Ovary (tissue), 3 donors: ENCODE measurements at regions not wholly inside any gene's neighbourhood (a gene's known extent, or its start where the extent isn't known, plus 50 kb on each side); places are given as distances from the start of the nearest gene placed in this dataset.

Experiments
- EP300 ChIP-seq: sonication (generic); formaldehyde crosslinking; IDR thresholded peaks from one replicate; pipeline ENCODE4 v1.6.1; 2017; ENCODE audit warnings: antibody characterized with exemption
- POLR2A ChIP-seq: fragments of 450-650 bp; IDR thresholded peaks from one replicate; pipeline ENCODE4 v1.6.1; 2017; ENCODE audit warnings: antibody characterized with exemption, mild to moderate bottlenecking, moderate library complexity
- TF ChIP-seq, protein P1 (sequence below), 3 donors: fragments of 450-650 bp in 2 of 3; fragments of 200-600 bp in 1 of 3; IDR thresholded peaks; one replicate each; pipeline versions ENCODE4 v1.5.1 to v1.8.0; 2016 to 2022; ENCODE audit warnings: antibody characterized with exemption in 3 of 3, mild to moderate bottlenecking in 1 of 3
- donor health status: DM: no; HTN: no; CAD: no.

DNA sequence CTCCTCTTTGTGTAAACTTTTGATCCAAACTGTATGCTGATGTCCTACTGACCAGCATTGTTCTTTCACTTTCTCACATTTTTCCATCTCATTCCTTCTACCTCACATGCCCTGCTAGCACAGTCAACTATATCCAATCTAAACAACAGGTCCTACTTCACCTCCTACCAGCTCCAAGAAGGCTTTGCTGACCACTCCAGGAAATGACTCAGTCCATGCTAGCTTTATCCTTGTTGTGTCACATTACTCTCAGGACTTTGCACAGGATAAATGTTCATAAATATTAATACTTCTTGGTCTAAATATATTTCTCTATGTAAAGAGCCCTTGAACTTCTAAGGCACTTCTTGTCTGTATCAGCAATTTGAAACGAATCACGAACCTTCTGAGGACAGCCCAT, 64.9 kb upstream of the PCED1B start:
- TF ChIP-seq, protein P1, sequence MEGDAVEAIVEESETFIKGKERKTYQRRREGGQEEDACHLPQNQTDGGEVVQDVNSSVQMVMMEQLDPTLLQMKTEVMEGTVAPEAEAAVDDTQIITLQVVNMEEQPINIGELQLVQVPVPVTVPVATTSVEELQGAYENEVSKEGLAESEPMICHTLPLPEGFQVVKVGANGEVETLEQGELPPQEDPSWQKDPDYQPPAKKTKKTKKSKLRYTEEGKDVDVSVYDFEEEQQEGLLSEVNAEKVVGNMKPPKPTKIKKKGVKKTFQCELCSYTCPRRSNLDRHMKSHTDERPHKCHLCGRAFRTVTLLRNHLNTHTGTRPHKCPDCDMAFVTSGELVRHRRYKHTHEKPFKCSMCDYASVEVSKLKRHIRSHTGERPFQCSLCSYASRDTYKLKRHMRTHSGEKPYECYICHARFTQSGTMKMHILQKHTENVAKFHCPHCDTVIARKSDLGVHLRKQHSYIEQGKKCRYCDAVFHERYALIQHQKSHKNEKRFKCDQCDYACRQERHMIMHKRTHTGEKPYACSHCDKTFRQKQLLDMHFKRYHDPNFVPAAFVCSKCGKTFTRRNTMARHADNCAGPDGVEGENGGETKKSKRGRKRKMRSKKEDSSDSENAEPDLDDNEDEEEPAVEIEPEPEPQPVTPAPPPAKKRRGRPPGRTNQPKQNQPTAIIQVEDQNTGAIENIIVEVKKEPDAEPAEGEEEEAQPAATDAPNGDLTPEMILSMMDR (IDR thresholded peaks at IDR 0.05): no peak
- TF ChIP-seq POLR2A: no peak
- no peak for TF ChIP-seq EP300
